SK-MEL-5 (cell line): ENCODE measurements at regions not wholly inside any gene's neighbourhood (a gene's known extent, or its start where the extent isn't known, plus 50 kb on each side); places are given as distances from the start of the nearest gene placed in this dataset.
A peak's percentile ranks its signal among the peaks of the same experiment; 100 is the strongest.
"Not testable (repeated sequence)": the region's sequence is repeated elsewhere in the genome, so short reads cannot be mapped to it uniquely, and the experiment has no call there.

Experiments used
- DNase-seq: peaks from one replicate; pipeline ENCODE4 v3.0.0-alpha.2; 2016; ENCODE audit warnings: low read depth, low spot score
- in situ Hi-C: cut with HindIII; loops from 2 replicates; pipeline ENCODE4 v1.10.0; 2016; ENCODE audit warnings: low sequenced_read_pairs, high pct_unique_total_duplicates, low pct_unique_long_range_greater_than_20kb

GRCh38 chr7:126044662-126045061 lies 1115.0 kb upstream of the POT1 start:
- in situ Hi-C loops: no loop called here
- no peak for DNase-seq

GRCh38 chr7:126041472-126041871 lies 1111.8 kb upstream of the POT1 start:
- in situ Hi-C loops: no loop called here

GRCh38 chr7:126040114-126041045 lies 1110.8 kb upstream of the POT1 start:
- no peak for DNase-seq
- in situ Hi-C loops: no loop called here

More at GRCh38 chr7:126041472-126041871, 1111.8 kb upstream of the POT1 start:
- no peak for DNase-seq

- in situ Hi-C loops: no loop called here
- no peak for DNase-seq
Measured at GRCh38 chr7:126026421-126027088, 1096.9 kb upstream of the POT1 start.

GRCh38 chr7:126022452-126022851 lies 1092.8 kb upstream of the POT1 start:
- DNase-seq: no peak
- in situ Hi-C loops: no loop called here

GRCh38 chr7:126016722-126017121 lies 1087.1 kb upstream of the POT1 start:
- DNase-seq: no peak
- in situ Hi-C loops: no loop called here

GRCh38 chr7:126005064-126005463 lies 1075.4 kb upstream of the POT1 start:
- in situ Hi-C loops: no loop called here
- no peak for DNase-seq

- no peak for DNase-seq
- in situ Hi-C loops: no loop called here
Measured at GRCh38 chr7:126001349-126001748, 1071.7 kb upstream of the POT1 start.

GRCh38 chr7:125984795-125985194 lies 1055.2 kb upstream of the POT1 start:
- no peak for DNase-seq
- in situ Hi-C loops: no loop called here

- in situ Hi-C loops: no loop called here
- DNase-seq: no peak
Measured at GRCh38 chr7:125971656-125972055, 1042.0 kb upstream of the POT1 start.

- no peak for DNase-seq
- in situ Hi-C loops: no loop called here
Measured at GRCh38 chr7:125966278-125967048, 1036.8 kb upstream of the POT1 start.

- in situ Hi-C loops: no loop called here
- DNase-seq: no peak
Measured at GRCh38 chr7:125934955-125935354, 1005.3 kb upstream of the POT1 start.

GRCh38 chr7:125934539-125934938 lies 1004.9 kb upstream of the POT1 start:
- DNase-seq: no peak
- in situ Hi-C loops: no loop called here

- no peak for DNase-seq
- in situ Hi-C loops: no loop called here
Measured at GRCh38 chr7:125930848-125931247, 1001.2 kb upstream of the POT1 start.

- peak; percentile 82 for DNase-seq
- in situ Hi-C loops: no loop called here
Measured at GRCh38 chr7:125927556-125927955, 997.9 kb upstream of the POT1 start.

- in situ Hi-C loops: no loop called here
- no peak for DNase-seq
Measured at GRCh38 chr7:125926621-125927020, 997.0 kb upstream of the POT1 start.

- in situ Hi-C loops: no loop called here
- DNase-seq: no peak
Measured at GRCh38 chr7:125924037-125924436, 994.4 kb upstream of the POT1 start.

- DNase-seq, in situ Hi-C loops: not testable (repeated sequence)
Measured at GRCh38 chr7:125915381-125915948, 985.8 kb upstream of the POT1 start.
